Caco-2 (cell line): ENCODE measurements at regions not wholly inside any gene's neighbourhood (a gene's known extent, or its start where the extent isn't known, plus 50 kb on each side); places are given as distances from the start of the nearest gene placed in this dataset.

ENCODE experiments used
- BruUV-seq: library from RNA; stranded (reverse); fragments of 400-500 nt; replicated peaks from 2 replicates; lab custom pipeline; 2021; lab: Mats Ljungman, UMichigan
- CTCF ChIA-PET: fragments of 300-600 bp; sonication (Branson Sonifier 250); formaldehyde crosslinking; loops from one replicate; lab custom pipeline; 2022; ENCODE audit warnings: antibody characterized with exemption; lab: Charles Lee
- POLR2A ChIA-PET: fragments of 300-600 bp; sonication (Branson Sonifier 250); formaldehyde crosslinking; loops from one replicate; lab custom pipeline; 2022; ENCODE audit warnings: antibody characterized with exemption; lab: Charles Lee
- DNase-seq, 2 experiments: peaks; one replicate each; pipeline versions ENCODE4 v3.0.0 to v3.0.0-alpha.2; 2020 to 2022
- H3K27me3 ChIP-seq: replicated peaks from 2 replicates; pipeline ENCODE4 v1.6.0; 2011; ENCODE audit warnings: low read length; ENCODE audit not compliant: control insufficient read depth, insufficient read depth
- H3K36me3 ChIP-seq: 2 replicates; pipeline ENCODE4 v1.5.1; 2011; ENCODE audit warnings: low read length; ENCODE audit not compliant: control insufficient read depth, insufficient read depth
- H3K4me1 ChIP-seq: fragments of 250-450 bp; sonication (Bioruptor Pico); 2 replicates; pipeline ENCODE4 v1.5.1; 2020; ENCODE audit warnings: mild to moderate bottlenecking
- H3K4me3 ChIP-seq: 2 replicates; pipeline ENCODE4 v1.5.1; 2011; ENCODE audit warnings: low read depth, mild to moderate bottlenecking, control low read depth, low read length
- H3K9me3 ChIP-seq: fragments of 250-450 bp; sonication (Bioruptor Pico); 2 replicates; pipeline ENCODE4 v1.5.1; 2020; ENCODE audit warnings: mild to moderate bottlenecking, moderate library complexity
- H3K27ac Mint-ChIP-seq: one replicate; pipeline ENCODE4 v1.8.0; 2022; ENCODE audit warnings: mixed read lengths; ENCODE audit not compliant: unreplicated experiment
- H3K27me3 Mint-ChIP-seq: one replicate; pipeline ENCODE4 v1.8.0; 2022; ENCODE audit warnings: mixed read lengths; ENCODE audit not compliant: insufficient read depth, unreplicated experiment
- H3K36me3 Mint-ChIP-seq: one replicate; pipeline ENCODE4 v1.8.0; 2022; ENCODE audit warnings: mild to moderate bottlenecking, mixed read lengths; ENCODE audit not compliant: insufficient read depth, unreplicated experiment
- H3K4me1 Mint-ChIP-seq: one replicate; pipeline ENCODE4 v1.8.0; 2022; ENCODE audit warnings: low read depth, mixed read lengths; ENCODE audit not compliant: unreplicated experiment
- H3K4me3 Mint-ChIP-seq: one replicate; pipeline ENCODE4 v1.8.0; 2022; ENCODE audit warnings: mild to moderate bottlenecking, moderate library complexity, mixed read lengths; ENCODE audit not compliant: unreplicated experiment
- H3K9me3 Mint-ChIP-seq: one replicate; pipeline ENCODE4 v1.8.0; 2022; ENCODE audit warnings: mixed read lengths; ENCODE audit not compliant: unreplicated experiment
- intact Hi-C: fragments of 100-400 bp; cut with micrococcal nuclease; formaldehyde crosslinking; loops from one replicate; pipeline ENCODE4 v1.10.0; 2022; ENCODE audit not compliant: unreplicated experiment
- TF ChIP-seq, protein P1 (sequence below), 2 experiments: fragments of 200-600 bp in 1 of 2; IDR thresholded peaks; 1 replicate in 1 of 2; 2 replicates in 1 of 2; pipeline versions ENCODE4 v1.5.1 to v1.8.0; 2011 to 2022; ENCODE audit warnings: antibody characterized with exemption in 1 of 2, control low read depth in 1 of 2, inconsistent platforms in 1 of 2, low read depth in 1 of 2, low read length in 1 of 2, mild to moderate bottlenecking in 1 of 2, moderate library complexity in 1 of 2; ENCODE audit not compliant: insufficient read depth in 1 of 2, severe bottlenecking in 1 of 2, unreplicated experiment in 1 of 2

DNA sequence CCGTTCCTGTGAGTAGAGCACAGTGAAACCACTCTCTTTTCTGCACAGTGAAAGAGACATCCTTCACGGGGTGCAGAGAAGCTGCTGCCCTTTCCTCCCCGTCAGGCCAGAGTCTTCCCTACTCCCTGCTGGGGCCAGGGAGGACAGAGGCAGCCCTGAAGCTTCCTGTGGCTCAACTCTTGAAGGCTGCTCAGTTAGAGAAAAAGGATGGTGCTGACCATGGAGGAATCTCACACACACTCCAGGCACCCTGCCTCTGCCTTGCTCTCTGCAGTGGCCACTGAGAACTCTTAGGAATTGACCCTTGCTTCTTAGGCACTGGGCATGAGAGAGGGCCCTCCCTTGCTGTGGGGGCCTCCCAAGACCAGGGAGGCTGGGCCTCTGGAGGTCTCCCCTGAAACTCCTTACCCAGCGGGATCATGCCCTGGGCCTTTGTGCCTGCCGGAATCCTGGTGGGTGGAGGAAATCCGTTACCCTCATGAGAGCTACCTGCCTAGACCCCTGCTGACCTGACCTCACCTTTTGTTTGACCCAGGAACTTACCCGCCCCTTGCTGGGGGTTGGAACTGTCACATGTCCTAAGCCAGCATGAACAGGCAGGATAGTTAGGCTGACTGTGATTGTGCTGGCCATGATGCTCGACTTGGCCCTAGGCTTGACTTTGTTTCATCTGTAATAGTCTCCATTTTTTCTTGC is 65.0 kb upstream of the CD93 start:
- CTCF ChIA-PET, result no interaction called here
- BruUV-seq, result no TSS peak
- H3K27me3 Mint-ChIP-seq, result no peaks in the 10 kb centered on the region

DNA sequence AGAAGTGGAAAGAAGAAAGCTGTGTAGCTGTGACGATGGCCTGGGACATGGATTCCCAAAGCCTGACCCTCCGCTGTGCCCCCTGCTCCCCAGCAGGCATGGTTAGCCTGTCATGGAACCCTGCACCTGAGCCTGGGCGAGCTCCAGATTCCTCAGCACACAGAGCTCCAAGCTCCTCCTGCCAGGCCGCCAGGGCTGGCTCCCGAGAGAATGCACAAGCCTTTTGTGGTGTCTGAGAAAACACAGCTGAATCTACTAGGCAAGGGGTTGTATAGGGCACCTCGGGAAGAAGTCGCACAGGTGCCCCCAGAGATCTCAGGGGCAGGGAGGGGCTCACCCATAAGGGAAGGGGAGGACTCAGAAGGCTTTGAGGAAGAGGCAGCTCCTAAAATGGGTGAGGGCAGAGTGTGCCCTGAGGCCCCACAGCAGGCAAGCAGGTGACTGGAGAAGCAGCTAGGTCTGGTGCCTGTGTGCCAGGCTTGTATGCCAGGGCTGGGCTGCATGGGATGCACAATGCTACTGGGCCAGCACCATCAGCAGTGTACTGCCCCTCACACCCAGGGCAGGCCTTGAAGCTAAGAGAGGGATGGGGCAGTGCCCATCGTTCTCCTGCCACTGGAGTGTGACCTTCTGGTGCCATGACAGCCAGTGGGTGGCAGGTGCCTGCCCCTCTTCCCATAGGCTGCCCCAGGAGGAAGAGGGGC is 64.3 kb upstream of the CD93 start:
- Mint-ChIP-seq H3K4me3 (no peak overlapping the region), H3K9me3 (peaks cover 13% of the 10 kb centered on the region), H3K27ac (no peak overlapping the region), H3K36me3 (no peaks in the 10 kb centered on the region), H3K27me3 (no peaks in the 10 kb centered on the region), H3K4me1 (peaks cover 25% of the 10 kb centered on the region)
- DNase-seq, result no peak
- Histone ChIP-seq H3K27me3 (no peaks in the 10 kb centered on the region), H3K36me3 (no peaks in the 10 kb centered on the region), H3K4me3 (no peak overlapping the region), H3K4me1 (peaks cover 34% of the 10 kb centered on the region), H3K9me3 (no peaks in the 10 kb centered on the region; the same call in 1 of the 2 replicates)
- BruUV-seq, result no TSS peak
- intact Hi-C loops, result no loop called here
- CTCF ChIA-PET, result no interaction called here
- TF ChIP-seq, protein P1, sequence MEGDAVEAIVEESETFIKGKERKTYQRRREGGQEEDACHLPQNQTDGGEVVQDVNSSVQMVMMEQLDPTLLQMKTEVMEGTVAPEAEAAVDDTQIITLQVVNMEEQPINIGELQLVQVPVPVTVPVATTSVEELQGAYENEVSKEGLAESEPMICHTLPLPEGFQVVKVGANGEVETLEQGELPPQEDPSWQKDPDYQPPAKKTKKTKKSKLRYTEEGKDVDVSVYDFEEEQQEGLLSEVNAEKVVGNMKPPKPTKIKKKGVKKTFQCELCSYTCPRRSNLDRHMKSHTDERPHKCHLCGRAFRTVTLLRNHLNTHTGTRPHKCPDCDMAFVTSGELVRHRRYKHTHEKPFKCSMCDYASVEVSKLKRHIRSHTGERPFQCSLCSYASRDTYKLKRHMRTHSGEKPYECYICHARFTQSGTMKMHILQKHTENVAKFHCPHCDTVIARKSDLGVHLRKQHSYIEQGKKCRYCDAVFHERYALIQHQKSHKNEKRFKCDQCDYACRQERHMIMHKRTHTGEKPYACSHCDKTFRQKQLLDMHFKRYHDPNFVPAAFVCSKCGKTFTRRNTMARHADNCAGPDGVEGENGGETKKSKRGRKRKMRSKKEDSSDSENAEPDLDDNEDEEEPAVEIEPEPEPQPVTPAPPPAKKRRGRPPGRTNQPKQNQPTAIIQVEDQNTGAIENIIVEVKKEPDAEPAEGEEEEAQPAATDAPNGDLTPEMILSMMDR (IDR thresholded peaks at IDR 0.05; ENCODE audit: insufficient read depth in 1 of 2, low read depth in 1 of 2, low read length in 1 of 2, severe bottlenecking in 1 of 2, unreplicated experiment in 1 of 2), result no peak
- POLR2A ChIA-PET, result no interaction called here

More for the DNA sequence above, 65.0 kb upstream of the CD93 start:
- Histone ChIP-seq H3K36me3 (no peaks in the 10 kb centered on the region), H3K4me3 (no peak overlapping the region), H3K27me3 (no peaks in the 10 kb centered on the region), H3K4me1 (peaks cover 40% of the 10 kb centered on the region), H3K9me3 (no peaks in the 10 kb centered on the region)
- no peak overlapping the region for H3K4me3 Mint-ChIP-seq
- peaks cover 30% of the 10 kb centered on the region for H3K4me1 Mint-ChIP-seq
- peaks cover 20% of the 10 kb centered on the region for H3K9me3 Mint-ChIP-seq
- TF ChIP-seq, protein P1 (IDR thresholded peaks at IDR 0.05; ENCODE audit: insufficient read depth in 1 of 2, low read depth in 1 of 2, low read length in 1 of 2, severe bottlenecking in 1 of 2, unreplicated experiment in 1 of 2), result no peak
- no peaks in the 10 kb centered on the region for H3K36me3 Mint-ChIP-seq
- POLR2A ChIA-PET, result no interaction called here
- intact Hi-C loops, result no loop called here
- peak overlapping the region; percentile 20 for H3K27ac Mint-ChIP-seq
- DNase-seq, result no peak

- TF ChIP-seq, protein P1 (IDR thresholded peaks at IDR 0.05; ENCODE audit: insufficient read depth in 1 of 2, low read depth in 1 of 2, low read length in 1 of 2, severe bottlenecking in 1 of 2, unreplicated experiment in 1 of 2), result no peak
- no peaks in the 10 kb centered on the region for H3K36me3 ChIP-seq
- H3K27ac Mint-ChIP-seq, result no peak overlapping the region
- no peak for DNase-seq
- CTCF ChIA-PET, result interaction anchor here (0.5 to 0.7 kb wide), 2 partner anchors 30 to 1586 kb away, joined by 3 read pairs; no protein-coding TSS in a partner anchor
- H3K9me3 ChIP-seq, result no peaks in the 10 kb centered on the region; the same call in 1 of the 2 replicates
- no peaks in the 10 kb centered on the region for H3K27me3 ChIP-seq
- no peaks in the 10 kb centered on the region for H3K36me3 Mint-ChIP-seq
- peaks cover 18% of the 10 kb centered on the region for H3K4me1 Mint-ChIP-seq
- POLR2A ChIA-PET, result no interaction called here
- no TSS peak for BruUV-seq
- intact Hi-C loops, result no loop called here
- peaks cover 6% of the 10 kb centered on the region for H3K9me3 Mint-ChIP-seq
- H3K27me3 Mint-ChIP-seq, result no peaks in the 10 kb centered on the region
- no peak overlapping the region for H3K4me3 Mint-ChIP-seq
- H3K4me3 ChIP-seq, result no peak overlapping the region
- H3K4me1 ChIP-seq, result peaks cover 30% of the 10 kb centered on the region
Measured at GRCh38 chr20:23149623-23150279, 63.6 kb upstream of the CD93 start.
